ENCODE measurements at regions not wholly inside any gene's neighbourhood (a gene's known extent, or its start where the extent isn't known, plus 50 kb on each side); places are given as distances from the start of the nearest gene placed in this dataset.

- TF ChIP-seq CTCF (conservative IDR thresholded peaks at IDR 0.05), result no peak
- TF ChIP-seq ZFX (IDR thresholded peaks at IDR 0.05), result no peak
Measured at GRCh38 chr14:86086962-86087361, 557.0 kb downstream of the FLRT2 start.

Data from C4-2B (cell line).